AG04449 (cell line): ENCODE measurements at regions not wholly inside any gene's neighbourhood (a gene's known extent, or its start where the extent isn't known, plus 50 kb on each side); places are given as distances from the start of the nearest gene placed in this dataset.

Source experiments
- CTCF ChIA-PET: fragments of 350-600 bp; formaldehyde crosslinking; extraction: SDS; loops from one replicate; lab custom pipeline; 2021; ENCODE audit warnings: antibody characterized with exemption; lab: Yijun Ruan, JAX
- POLR2A ChIA-PET: fragments of 400-600, 350-600 bp; formaldehyde crosslinking; extraction: SDS; loops from one replicate; lab custom pipeline; 2020; ENCODE audit warnings: antibody characterized with exemption, inconsistent platforms; lab: Yijun Ruan, JAX
- DNase-seq: peaks from one replicate; pipeline ENCODE4 v3.0.0-alpha.2; 2010; ENCODE audit warnings: low read depth, low spot score
- H3K4me3 ChIP-seq: 2 replicates; pipeline ENCODE4 v1.5.1; 2011; ENCODE audit warnings: low read depth, mild to moderate bottlenecking, control low read depth, low read length
- CTCF ChIP-seq: IDR thresholded peaks from one replicate; pipeline ENCODE4 v1.5.1; 2011; ENCODE audit warnings: mild to moderate bottlenecking, moderate library complexity, low read length, control low read depth, inconsistent platforms; ENCODE audit not compliant: insufficient read depth; ENCODE audit errors: missing control alignments

- no peak for DNase-seq
- TF ChIP-seq CTCF: no peak
- ChIA-PET POLR2A (no interaction called here), CTCF (no interaction called here)
- H3K4me3 ChIP-seq: no peak overlapping the region
Measured at GRCh38 chr4:119898211-119898610, 168.4 kb downstream of the MAD2L1 start.

GRCh38 chr4:119897260-119897659 lies 169.4 kb downstream of the MAD2L1 start:
- CTCF ChIA-PET: interaction anchor here (0.8 kb wide), 2 partner anchors 42 to 268 kb away, joined by 3 read pairs; partner anchors contain the start of gene PDE5A
- POLR2A ChIA-PET: no interaction called here
- H3K4me3 ChIP-seq: no peak overlapping the region
- no peak for DNase-seq
- no peak for TF ChIP-seq CTCF

GRCh38 chr4:119894650-119895208 lies 171.9 kb downstream of the MAD2L1 start:
- ChIA-PET CTCF (no interaction called here), POLR2A (no interaction called here)
- DNase-seq: no peak
- TF ChIP-seq CTCF: no peak
- no peak overlapping the region for H3K4me3 ChIP-seq

GRCh38 chr4:119873794-119874325 lies 192.8 kb downstream of the MAD2L1 start:
- CTCF ChIA-PET: no interaction called here
- POLR2A ChIA-PET: no interaction called here
- no peak for TF ChIP-seq CTCF
- H3K4me3 ChIP-seq: no peak overlapping the region
- DNase-seq: no peak

- TF ChIP-seq CTCF: no peak
- POLR2A ChIA-PET: no interaction called here
- no peak overlapping the region for H3K4me3 ChIP-seq
- CTCF ChIA-PET: no interaction called here
- no peak for DNase-seq
Measured at GRCh38 chr4:119873132-119873531, 193.5 kb downstream of the MAD2L1 start.

- POLR2A ChIA-PET: no interaction called here
- H3K4me3 ChIP-seq: no peak overlapping the region
- CTCF ChIA-PET: interaction anchor here (1.6 kb wide), 1 partner anchor 244 kb away, joined by 3 read pairs; the partner anchor contains the start of gene PDE5A
- DNase-seq: no peak
- no peak for TF ChIP-seq CTCF
Measured at GRCh38 chr4:119872371-119873016, 194.2 kb downstream of the MAD2L1 start.
